MM.1S (cell line): ENCODE measurements at regions not wholly inside any gene's neighbourhood (a gene's known extent, or its start where the extent isn't known, plus 50 kb on each side); places are given as distances from the start of the nearest gene placed in this dataset.

Experiments used
- CTCF ChIP-seq: fragments of 300-600 bp; sonication (generic); IDR thresholded peaks from 2 replicates; pipeline ENCODE4 v1.5.1; 2016; ENCODE audit warnings: antibody characterized with exemption, low read length, mixed read lengths
- EZH2 ChIP-seq: fragments of 300-600 bp; sonication (generic); optimal IDR thresholded peaks from 2 replicates; pipeline ENCODE3; 2017; ENCODE audit warnings: low read depth, mild to moderate bottlenecking, antibody characterized with exemption, low read length, mixed read lengths
- EZH2phosphoT487 ChIP-seq: fragments of 300-600 bp; sonication (generic); IDR thresholded peaks from 2 replicates; pipeline ENCODE4 v1.6.1; 2018; ENCODE audit warnings: antibody characterized with exemption, low read length

- no peak for TF ChIP-seq CTCF
- TF ChIP-seq EZH2: no peak
- no peak for TF ChIP-seq EZH2phosphoT487
Measured at GRCh38 chr6:53199765-53200164, 51.1 kb upstream of the GCM1 start.
